ENCODE measurements at regions not wholly inside any gene's neighbourhood (a gene's known extent, or its start where the extent isn't known, plus 50 kb on each side); places are given as distances from the start of the nearest gene placed in this dataset.

GRCh38 chr17:77435272-77436057, 294.7 kb downstream of the SEC14L1 start:
- no peak for DNase-seq

DNA sequence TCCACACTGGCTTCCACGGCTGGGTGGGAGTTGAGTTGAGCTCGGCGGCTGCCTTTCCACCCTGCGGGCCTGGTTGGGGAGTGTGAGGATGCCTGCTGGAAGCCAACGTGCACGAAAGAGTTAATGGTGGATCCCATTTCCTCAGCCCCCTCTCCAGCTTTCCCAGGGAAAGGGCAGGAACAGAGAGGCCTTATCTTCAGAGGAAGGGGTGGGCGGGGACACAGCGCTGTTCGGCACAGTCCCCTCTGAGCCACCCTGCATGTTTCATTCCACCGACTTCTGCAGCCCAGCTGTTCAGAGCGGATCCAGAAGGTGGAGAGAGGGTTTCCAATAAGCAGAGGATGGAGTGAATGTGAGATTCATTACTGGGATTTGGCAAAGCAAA, 295.3 kb downstream of the SEC14L1 start:
- DNase-seq, result peak; percentile 86

DNA sequence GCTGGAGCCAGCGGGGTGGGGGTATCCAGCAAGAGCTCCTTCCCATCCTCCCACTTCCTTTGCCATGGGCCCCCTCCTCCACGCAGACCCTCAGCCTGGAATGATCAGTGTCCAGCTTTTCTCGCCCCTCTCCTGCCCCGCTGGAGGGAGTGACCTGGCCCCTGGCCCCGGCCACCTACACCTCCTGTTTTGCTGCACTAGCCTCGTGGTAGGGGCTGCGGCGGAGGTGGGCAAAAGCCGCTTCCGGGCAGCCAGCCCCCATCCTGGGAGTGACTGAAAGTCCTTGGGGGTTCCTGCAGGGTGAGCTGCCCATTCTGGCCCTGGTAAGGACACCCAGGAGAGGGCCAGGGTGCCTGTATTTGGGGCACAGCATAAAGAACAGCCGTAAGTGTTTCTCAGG, 295.7 kb downstream of the SEC14L1 start:
- DNase-seq, result no peak

DNA sequence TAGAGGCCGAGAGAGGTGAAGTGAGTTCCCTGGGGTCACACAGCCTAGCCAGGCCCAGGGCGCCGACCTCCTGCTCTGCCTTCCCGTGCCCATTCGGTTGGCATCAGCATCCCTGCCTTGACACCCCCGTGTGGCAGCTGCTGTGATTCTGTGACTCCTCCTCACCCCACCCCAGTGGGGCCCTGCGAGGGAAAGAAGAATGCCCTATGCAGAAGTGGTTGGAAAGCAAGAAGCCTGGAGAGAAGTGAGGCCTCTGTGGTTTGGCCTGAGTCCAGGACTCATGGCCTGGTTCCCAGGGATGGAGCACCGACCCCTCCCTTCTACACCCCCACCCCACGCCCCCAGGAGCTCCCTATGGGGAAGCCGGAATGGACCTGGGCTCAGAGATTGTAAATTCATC, 296.2 kb downstream of the SEC14L1 start:
- peak; percentile 63 for DNase-seq

GRCh38 chr17:77437747-77438146, 297.0 kb downstream of the SEC14L1 start:
- DNase-seq, result no peak

DNA sequence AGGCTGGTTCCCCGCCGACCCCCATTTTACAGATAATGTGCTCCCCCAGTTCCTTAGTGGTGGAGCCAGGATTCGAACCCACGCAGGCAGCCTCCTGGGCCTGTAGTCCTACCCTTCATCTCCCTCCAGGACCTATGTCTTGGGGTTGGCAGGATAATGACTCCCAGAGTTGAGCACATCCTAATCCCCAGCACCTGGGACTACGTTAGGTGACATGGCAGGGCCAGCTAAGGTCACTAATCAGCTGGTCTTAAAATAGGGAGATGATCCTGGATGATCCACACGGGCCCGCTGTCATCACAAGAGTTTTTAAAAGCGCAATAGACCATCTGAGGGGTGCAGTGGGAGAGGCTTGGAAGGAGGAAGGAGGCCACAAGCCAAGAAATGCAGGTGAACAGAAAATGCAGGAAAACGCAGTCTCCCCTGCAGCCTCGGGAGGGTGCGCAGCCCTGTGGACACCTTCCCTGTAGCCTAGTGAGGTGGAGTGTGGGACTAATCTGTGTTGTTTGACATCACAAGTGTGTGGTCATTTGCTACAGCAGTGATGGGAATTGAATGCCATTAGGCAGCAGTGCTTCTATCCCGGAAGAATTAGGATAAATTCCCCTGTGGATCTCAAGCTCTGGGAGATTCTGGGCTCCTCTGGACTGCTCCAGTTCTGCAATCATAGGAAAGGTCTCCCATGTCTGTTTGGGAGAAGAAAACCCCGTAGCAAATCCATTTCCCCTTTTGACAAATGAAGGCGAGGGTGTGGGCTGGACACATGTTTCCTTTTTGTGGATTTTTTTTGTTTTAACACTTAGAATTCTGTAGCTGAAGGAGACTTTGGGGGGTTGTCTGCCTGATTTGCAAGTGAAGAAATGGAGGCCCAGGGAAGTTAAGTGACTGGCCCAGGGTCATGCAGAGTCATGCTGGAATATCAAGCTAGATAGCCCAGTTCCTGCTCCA, 297.7 kb downstream of the SEC14L1 start:
- no peak for DNase-seq

DNA sequence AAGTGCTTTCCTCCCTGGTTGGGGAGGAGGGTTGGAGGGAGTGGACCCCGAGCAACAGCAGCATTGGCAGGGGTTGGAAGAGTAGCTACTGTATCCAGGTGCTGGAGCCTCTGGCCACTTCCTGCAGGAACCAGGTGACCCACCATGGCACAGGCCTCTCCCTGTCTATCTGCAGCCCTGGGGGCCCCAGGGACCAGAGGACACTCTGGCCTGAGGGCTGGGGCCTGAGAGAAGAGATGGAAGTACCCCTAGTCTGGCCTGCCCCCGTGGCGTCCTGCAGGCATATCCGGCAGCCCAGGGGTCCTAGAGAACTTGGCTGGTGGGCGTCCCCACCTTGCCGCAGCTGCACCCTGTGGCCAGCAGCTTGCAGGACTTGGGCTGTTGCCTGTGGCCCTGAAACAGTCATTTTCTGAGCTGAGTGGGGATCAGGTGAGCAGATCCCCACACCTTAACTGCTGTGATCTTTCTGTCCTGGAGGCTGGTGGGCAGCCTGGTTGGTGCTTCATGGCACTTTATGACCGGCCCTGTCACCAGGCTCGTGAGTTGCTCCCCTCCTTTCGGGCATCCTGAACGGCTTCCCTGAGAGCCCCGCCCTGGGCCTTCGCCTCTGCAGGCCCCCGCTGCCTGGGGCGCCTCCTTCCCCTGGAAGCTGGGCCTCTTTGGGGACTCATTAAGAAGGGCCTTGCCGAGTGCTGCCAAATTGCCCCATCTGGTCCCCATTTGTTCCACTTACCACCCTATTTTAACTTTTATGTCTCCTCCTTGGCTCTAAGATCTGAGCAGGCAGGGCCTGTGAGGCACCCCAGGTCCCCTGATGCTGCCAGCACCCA, 298.6 kb downstream of the SEC14L1 start:
- peak; percentile 83 for DNase-seq

DNA sequence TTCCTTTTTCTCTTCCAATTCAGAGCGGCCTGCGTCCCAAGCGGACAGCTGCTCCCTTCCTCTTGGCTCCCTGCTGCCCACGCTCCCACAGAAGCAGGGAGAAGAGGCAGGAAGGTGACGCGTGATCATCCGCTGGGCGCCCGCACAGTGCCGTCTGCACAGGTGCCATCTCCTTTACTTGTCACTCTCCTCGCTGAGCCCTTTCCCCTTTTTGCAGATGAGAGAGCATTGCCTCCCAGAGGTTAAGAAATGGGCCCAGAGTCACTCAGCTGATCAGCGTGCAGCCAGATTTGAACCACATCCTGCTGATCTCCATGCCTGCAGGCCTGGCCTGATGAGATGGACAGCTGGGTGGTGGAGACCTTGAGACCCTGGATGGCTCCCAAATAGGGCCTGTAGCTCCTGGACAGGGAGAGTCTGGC, 299.8 kb downstream of the SEC14L1 start:
- peak; percentile 53 for DNase-seq

DNA sequence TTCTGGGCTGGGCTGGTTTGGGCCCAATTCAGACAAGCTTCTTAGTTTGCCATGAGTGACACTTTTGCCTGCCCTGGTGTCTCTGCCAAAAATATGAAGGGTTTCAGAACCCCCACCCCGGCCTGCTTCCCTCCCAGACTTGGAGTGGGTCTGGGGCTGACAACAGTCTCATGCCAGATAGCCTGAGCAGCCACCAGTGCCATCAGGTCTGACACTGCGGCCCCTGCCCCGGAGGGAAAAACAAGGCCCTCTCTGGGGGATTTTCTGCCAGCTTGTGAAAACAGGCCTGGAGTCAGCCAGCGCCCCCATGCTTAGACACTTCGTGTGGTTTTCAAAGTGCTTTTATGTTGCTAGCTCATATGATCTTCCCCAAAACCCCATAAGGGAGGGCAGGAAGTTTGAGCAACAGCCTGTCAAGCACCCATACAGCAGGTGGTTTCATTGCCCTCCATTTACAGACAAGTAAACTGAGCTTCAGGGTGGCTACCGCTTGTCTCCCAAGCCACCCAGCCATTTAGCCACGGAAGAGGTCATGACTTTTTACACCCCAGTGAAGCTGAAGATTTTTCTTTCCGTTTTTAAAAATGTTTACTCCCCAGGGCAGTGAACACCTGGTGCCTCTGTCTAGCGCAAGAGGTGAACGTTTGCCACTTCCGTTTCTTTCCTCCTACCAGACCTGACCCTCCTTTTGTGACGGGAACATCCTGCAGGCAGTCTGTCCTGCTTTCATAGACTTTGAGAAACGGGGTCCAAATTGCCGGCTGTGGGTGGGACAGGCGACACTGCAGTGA, 300.6 kb downstream of the SEC14L1 start:
- peak; percentile 89 for DNase-seq

DNA sequence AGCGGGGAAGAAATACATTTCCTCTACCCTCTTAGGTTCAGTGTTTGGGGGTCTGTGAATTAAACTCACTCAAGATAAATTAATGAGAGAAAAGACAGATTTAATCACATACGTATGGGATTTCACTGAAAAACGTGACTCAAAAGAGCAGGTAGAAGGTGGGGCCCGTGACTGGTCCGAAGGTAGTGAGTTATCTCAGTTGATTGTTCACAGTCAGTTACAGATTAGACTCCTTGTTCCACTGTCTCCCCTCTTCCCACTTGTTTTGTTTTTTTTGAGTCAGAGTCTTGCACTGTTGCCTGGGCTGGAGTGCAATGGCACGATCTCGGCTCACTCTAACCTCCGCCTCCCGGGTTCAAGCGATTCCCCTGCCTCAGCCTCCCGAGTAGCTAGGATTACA, 301.2 kb downstream of the SEC14L1 start:
- DNase-seq, result no peak

- DNase-seq, result no peak
Measured at GRCh38 chr17:77442976-77443747, 302.4 kb downstream of the SEC14L1 start.

DNA sequence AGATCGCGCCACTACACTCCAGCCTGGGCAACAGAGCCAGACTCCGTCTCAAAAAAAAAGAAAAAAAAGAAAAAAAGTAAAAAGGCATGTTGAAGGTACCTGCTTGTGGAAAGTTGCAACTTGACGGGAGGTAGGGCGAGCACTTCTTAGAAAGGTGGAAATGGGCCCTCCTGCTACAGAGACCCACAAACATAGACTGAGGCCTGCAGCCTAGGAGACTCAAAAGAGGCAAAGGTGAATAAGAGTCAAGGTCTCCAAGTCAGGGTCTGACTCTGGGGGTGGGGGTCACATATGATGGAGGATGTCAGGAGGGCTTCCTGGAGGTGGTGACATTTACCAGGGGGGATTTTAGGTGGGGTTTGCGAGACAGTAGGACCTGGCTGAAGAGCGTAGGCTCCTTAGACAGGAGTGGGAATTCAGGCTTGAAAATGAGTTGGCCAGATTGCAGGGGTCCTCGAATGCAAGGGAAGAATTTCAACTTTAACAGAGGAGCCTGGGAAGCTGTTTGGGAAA, 303.0 kb downstream of the SEC14L1 start:
- DNase-seq, result no peak

DNA sequence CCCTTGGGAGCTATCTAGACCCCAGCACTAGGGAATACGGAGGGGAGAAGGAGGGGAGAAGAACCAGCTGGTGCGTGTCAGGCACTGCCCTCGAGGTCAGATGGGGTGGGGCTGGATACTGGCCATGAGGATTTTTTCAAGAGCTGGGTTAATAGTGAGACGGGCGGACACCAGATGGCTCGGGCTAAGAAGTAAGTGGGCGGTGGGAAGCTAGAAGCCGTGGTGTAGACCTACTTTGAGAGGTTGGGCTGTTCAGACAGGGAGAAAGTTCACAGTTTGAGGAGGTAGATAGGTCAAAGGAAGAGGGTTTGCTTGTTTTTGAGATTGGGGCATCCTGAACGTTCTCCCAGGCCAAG, 303.8 kb downstream of the SEC14L1 start:
- no peak for DNase-seq

- no peak for DNase-seq
Measured at GRCh38 chr17:77444984-77445759, 304.4 kb downstream of the SEC14L1 start.

- no peak for DNase-seq
Measured at GRCh38 chr17:77445760-77446532, 305.2 kb downstream of the SEC14L1 start.

GRCh38 chr17:77446940-77447634, 306.3 kb downstream of the SEC14L1 start:
- no peak for DNase-seq

DNA sequence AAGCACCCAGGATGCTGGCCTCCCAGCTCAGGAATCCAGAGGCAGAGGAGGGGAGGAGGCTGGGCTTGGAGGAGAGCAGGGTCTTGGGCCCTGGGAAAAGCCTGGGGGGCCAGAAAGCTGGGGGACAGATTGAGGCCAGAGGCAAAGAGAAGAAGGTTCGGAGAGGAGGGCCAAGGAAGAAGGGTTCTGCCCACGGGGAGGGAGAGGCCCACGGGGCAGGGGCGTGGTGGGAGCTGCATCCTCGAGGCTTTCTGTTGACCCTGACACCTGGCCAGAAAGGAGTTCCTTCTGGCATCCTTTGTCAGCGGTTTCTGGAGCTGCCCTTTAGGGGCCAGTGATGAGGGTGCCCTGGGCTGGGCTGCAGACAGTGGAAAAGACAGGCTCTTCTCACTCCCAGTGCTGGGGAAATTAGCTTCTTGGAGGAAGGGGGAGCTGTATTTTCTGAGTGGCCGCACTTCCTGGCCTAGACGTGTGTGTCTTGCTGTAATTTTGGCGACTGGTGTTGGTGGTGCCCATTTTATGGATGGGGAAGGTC, 308.7 kb downstream of the SEC14L1 start:
- no peak for DNase-seq

DNA sequence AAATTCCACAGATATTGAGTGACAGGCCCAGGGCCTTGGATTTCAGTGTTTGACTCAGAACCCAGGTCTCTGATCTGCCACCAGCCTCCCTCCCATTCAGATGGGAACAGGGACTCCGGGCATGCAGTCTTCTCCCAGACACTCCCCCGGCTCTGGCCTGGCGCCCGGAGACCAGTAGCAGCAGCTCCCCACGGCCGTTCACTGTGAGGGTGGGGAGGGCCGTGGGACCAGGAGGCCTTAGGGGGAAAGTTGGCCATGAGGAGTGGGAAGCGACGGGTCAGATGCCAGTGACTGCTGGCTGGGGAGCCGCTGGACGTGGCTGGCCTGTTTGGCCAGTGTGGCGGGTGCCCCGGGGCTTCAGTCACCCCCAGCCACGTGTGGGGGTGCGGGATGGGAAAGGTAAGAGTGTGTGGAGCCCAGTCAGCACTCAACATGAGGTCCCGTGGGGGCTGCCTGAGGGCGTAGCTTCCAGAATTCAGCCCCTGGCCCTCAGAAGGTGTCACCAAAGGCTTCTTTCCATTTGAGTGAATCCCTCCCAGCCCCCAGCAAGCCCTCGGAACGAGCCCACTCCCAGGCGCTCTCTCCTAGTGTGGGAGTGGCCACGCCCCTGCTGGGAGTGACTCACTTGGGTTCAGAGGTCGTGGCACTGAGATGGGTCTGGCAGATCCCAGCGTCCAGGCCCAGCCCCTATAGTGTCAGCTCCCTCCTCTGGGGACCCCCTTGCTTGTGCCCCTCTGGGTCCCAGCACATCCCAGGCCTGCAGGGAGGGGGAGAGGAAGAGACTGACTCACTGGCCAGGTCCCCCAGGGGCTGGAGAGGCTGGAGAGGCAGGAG, 309.4 kb downstream of the SEC14L1 start:
- DNase-seq, result no peak

Data from NCI-H2171 treated with DMSO at 0.1 percent for 48 hours (cell line).